ENCODE measurements at regions not wholly inside any gene's neighbourhood (a gene's known extent, or its start where the extent isn't known, plus 50 kb on each side); places are given as distances from the start of the nearest gene placed in this dataset.
"Not testable (repeated sequence)": the region's sequence is repeated elsewhere in the genome, so short reads cannot be mapped to it uniquely, and the experiment has no call there.

DNA sequence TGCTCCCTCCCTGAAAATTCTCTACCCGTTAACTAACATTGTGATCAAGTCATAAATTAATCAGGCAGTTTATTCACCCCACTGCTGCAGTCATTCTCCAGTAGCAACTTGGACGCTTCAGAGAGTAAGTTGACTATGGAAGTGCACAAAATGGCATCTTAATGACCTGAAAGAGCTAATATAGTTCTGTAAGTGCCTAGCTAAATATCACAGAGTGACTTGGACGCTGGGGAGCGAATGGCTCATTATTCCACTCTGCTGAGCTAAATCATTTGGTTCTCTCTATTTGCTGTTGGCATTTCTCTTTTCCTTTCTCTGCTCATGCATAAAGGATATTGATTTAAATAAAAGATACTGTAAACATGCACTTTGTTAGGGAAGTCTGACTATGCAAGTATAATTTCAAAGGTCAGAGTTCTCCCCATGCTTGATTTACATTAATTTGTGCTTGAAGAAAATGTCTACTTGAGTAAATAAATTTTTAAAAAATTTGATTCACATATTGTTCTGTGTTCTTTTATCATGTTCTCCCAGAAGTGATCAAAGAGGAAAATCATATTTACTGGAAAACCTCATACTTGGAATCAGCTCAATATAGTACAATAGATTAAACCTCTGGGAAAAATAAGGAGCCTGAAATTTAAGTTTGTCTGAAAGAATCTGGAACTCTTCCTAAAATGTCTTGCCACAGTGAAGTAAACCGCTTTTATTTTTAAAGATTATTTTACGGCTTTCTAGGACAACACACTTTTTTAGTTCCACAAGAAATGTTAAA, 169.5 kb upstream of the HAPLN1 start:
- Histone ChIP-seq H3K27me3 (ENCODE audit: control insufficient read depth in 3 of 3, insufficient read depth in 3 of 3, low read length in 3 of 3) (no peaks in the 10 kb centered on the region), H3K4me1 (ENCODE audit: control insufficient read depth in 3 of 3, insufficient read depth in 3 of 3, low read length in 3 of 3) (no peaks in the 10 kb centered on the region), H3K4me3 (ENCODE audit: low read length in 3 of 3) (no peak overlapping the region), H3K9me3 (ENCODE audit: control insufficient read depth in 3 of 3, low read length in 3 of 3) (no peaks in the 10 kb centered on the region), H3K9ac (ENCODE audit: low read depth in 1 of 3, low read length in 3 of 3) (no peak overlapping the region), H3K36me3 (ENCODE audit: control insufficient read depth in 3 of 3, insufficient read depth in 3 of 3, low read length in 3 of 3) (no peaks in the 10 kb centered on the region), H3K27ac (ENCODE audit: low read depth, low read length) (no peak overlapping the region)

- Histone ChIP-seq H3K4me3 (ENCODE audit: low read length in 3 of 3) (no peak overlapping the region), H3K4me1 (ENCODE audit: control insufficient read depth in 3 of 3, insufficient read depth in 3 of 3, low read length in 3 of 3) (no peaks in the 10 kb centered on the region), H3K9me3 (ENCODE audit: control insufficient read depth in 3 of 3, low read length in 3 of 3) (no peaks in the 10 kb centered on the region), H3K27ac (ENCODE audit: low read depth, low read length) (no peak overlapping the region), H3K27me3 (ENCODE audit: control insufficient read depth in 3 of 3, insufficient read depth in 3 of 3, low read length in 3 of 3) (no peaks in the 10 kb centered on the region), H3K36me3 (ENCODE audit: control insufficient read depth in 3 of 3, insufficient read depth in 3 of 3, low read length in 3 of 3) (no peaks in the 10 kb centered on the region), H3K9ac (ENCODE audit: low read depth in 1 of 3, low read length in 3 of 3) (no peak overlapping the region)
These were observed 157.5 kb upstream of the HAPLN1 start for GRCh38 chr5:83877911-83878706.

DNA sequence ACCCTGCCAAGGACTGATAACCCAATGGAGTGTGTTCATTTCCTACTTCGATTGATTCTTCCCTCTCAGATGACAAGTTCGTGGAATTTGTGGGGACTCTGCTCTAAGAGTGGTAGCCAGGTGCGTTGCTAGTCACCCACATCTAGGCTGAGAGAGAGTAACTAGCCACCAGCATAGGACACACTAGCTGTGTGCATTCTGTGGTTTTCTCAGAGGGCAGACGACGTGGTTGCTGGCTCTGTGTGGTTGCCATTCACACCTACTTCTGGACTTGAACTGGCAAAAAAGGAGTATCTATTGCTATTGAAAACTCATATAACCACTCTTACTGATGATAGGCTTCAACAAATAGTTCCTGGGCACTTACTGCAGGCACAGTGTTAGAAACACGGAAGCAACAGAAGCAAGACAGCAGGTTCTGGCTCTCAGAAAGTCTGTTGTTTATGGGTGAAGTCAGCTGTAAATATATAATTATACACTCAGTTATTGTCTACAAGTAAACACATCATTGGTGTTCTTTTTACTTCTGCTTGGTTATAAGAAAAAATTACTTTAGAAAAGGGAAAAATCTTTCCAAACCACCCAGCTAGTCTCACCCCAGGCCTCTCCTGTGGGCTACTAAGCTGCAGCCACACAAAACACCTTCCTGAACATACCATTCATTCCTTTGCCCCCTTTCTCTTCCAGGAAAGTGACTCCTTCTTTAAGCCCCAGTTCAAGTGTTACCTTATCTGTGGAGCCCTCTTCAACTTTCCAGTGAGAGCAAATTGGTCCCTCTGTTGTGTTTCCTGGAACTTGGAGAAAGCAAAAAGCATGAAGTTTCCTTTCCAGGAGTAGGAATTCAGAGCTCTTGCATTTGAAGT, 151.1 kb upstream of the HAPLN1 start:
- Histone ChIP-seq H3K4me3 (ENCODE audit: low read length in 3 of 3) (no peak overlapping the region), H3K9me3 (ENCODE audit: control insufficient read depth in 3 of 3, low read length in 3 of 3) (no peaks in the 10 kb centered on the region), H3K27me3 (ENCODE audit: control insufficient read depth in 3 of 3, insufficient read depth in 3 of 3, low read length in 3 of 3) (no peaks in the 10 kb centered on the region), H3K36me3 (ENCODE audit: control insufficient read depth in 3 of 3, insufficient read depth in 3 of 3, low read length in 3 of 3) (no peaks in the 10 kb centered on the region), H3K4me1 (ENCODE audit: control insufficient read depth in 3 of 3, insufficient read depth in 3 of 3, low read length in 3 of 3) (no peaks in the 10 kb centered on the region), H3K27ac (ENCODE audit: low read depth, low read length) (no peak overlapping the region), H3K9ac (ENCODE audit: low read depth in 1 of 3, low read length in 3 of 3) (no peak overlapping the region)

DNA sequence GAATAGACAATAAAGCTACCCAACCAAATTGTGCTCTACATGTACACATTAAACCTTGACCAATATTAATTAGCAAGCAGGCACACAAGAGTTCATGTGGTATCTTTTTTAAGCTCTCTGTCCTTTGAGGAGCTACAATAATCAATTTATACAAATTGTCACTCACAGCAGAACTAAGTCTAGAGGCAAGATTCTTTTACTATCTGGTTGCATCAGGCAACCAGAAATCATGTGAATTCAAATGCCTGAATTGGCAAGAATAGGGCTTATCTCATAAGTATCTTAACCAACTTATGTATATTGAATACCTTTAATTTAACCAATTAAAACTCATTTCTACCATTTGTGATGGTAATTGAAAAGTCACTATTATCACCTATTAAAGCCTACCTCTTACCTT, 145.5 kb upstream of the HAPLN1 start:
- no peak overlapping the region for H3K4me3 ChIP-seq (ENCODE audit: low read length in 3 of 3)

DNA sequence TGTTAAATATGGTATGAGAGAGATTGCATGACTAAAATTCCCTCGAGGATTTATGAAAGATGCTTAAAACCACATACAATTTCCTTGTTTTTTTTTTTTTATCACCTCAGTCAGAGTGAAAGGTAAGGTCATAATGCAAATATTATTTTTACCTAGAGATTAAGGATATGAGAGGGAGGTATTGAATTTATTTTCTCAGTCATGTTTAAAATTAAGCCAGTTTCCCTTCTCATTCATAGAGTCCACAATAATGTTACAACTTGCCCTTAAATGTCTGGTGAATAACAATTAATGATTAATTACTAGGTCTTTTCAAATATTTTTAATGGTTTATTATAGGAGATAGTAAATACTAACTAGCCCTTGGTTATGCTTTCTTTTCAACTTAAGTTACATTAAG, 144.9 kb upstream of the HAPLN1 start:
- Histone ChIP-seq H3K36me3 (ENCODE audit: control insufficient read depth in 3 of 3, insufficient read depth in 3 of 3, low read length in 3 of 3) (no peaks in the 10 kb centered on the region), H3K27ac (ENCODE audit: low read depth, low read length) (no peak overlapping the region), H3K4me3 (ENCODE audit: low read length in 3 of 3) (no peak overlapping the region), H3K9me3 (ENCODE audit: control insufficient read depth in 3 of 3, low read length in 3 of 3) (no peaks in the 10 kb centered on the region), H3K4me1 (ENCODE audit: control insufficient read depth in 3 of 3, insufficient read depth in 3 of 3, low read length in 3 of 3) (no peaks in the 10 kb centered on the region), H3K27me3 (ENCODE audit: control insufficient read depth in 3 of 3, insufficient read depth in 3 of 3, low read length in 3 of 3) (no peaks in the 10 kb centered on the region), H3K9ac (ENCODE audit: low read depth in 1 of 3, low read length in 3 of 3) (no peak overlapping the region)

More for the DNA sequence above, 145.5 kb upstream of the HAPLN1 start:
- H3K9ac ChIP-seq (ENCODE audit: low read depth in 1 of 3, low read length in 3 of 3), result no peak overlapping the region
- H3K4me1 ChIP-seq (ENCODE audit: control insufficient read depth in 3 of 3, insufficient read depth in 3 of 3, low read length in 3 of 3), result no peaks in the 10 kb centered on the region
- H3K27me3 ChIP-seq (ENCODE audit: control insufficient read depth in 3 of 3, insufficient read depth in 3 of 3, low read length in 3 of 3), result no peaks in the 10 kb centered on the region
- H3K27ac ChIP-seq (ENCODE audit: low read depth, low read length), result no peak overlapping the region
- H3K36me3 ChIP-seq (ENCODE audit: control insufficient read depth in 3 of 3, insufficient read depth in 3 of 3, low read length in 3 of 3), result no peaks in the 10 kb centered on the region
- no peaks in the 10 kb centered on the region for H3K9me3 ChIP-seq (ENCODE audit: control insufficient read depth in 3 of 3, low read length in 3 of 3)

GRCh38 chr5:83864652-83865051, 144.0 kb upstream of the HAPLN1 start:
- no peak overlapping the region for H3K4me3 ChIP-seq (ENCODE audit: low read length in 3 of 3)
- no peaks in the 10 kb centered on the region for H3K9me3 ChIP-seq (ENCODE audit: control insufficient read depth in 3 of 3, low read length in 3 of 3)
- H3K4me1 ChIP-seq (ENCODE audit: control insufficient read depth in 3 of 3, insufficient read depth in 3 of 3, low read length in 3 of 3), result no peaks in the 10 kb centered on the region
- no peak overlapping the region for H3K9ac ChIP-seq (ENCODE audit: low read depth in 1 of 3, low read length in 3 of 3)
- H3K36me3 ChIP-seq (ENCODE audit: control insufficient read depth in 3 of 3, insufficient read depth in 3 of 3, low read length in 3 of 3), result no peaks in the 10 kb centered on the region
- H3K27me3 ChIP-seq (ENCODE audit: control insufficient read depth in 3 of 3, insufficient read depth in 3 of 3, low read length in 3 of 3), result no peaks in the 10 kb centered on the region
- H3K27ac ChIP-seq (ENCODE audit: low read depth, low read length), result no peak overlapping the region

GRCh38 chr5:83857341-83857740, 136.7 kb upstream of the HAPLN1 start:
- Histone ChIP-seq H3K9ac (ENCODE audit: low read depth in 1 of 3, low read length in 3 of 3) (no peak overlapping the region), H3K27me3 (ENCODE audit: control insufficient read depth in 3 of 3, insufficient read depth in 3 of 3, low read length in 3 of 3) (no peaks in the 10 kb centered on the region), H3K9me3 (ENCODE audit: control insufficient read depth in 3 of 3, low read length in 3 of 3) (no peaks in the 10 kb centered on the region), H3K4me1 (ENCODE audit: control insufficient read depth in 3 of 3, insufficient read depth in 3 of 3, low read length in 3 of 3) (peaks cover 0 to 5% (median 0%) of the 10 kb centered on the region in 3 donors), H3K36me3 (ENCODE audit: control insufficient read depth in 3 of 3, insufficient read depth in 3 of 3, low read length in 3 of 3) (no peaks in the 10 kb centered on the region), H3K27ac (ENCODE audit: low read depth, low read length) (no peak overlapping the region), H3K4me3 (ENCODE audit: low read length in 3 of 3) (no peak overlapping the region)

- no peaks in the 10 kb centered on the region for H3K27me3 ChIP-seq (ENCODE audit: control insufficient read depth in 3 of 3, insufficient read depth in 3 of 3, low read length in 3 of 3)
- no peaks in the 10 kb centered on the region for H3K9me3 ChIP-seq (ENCODE audit: control insufficient read depth in 3 of 3, low read length in 3 of 3)
- no peaks in the 10 kb centered on the region for H3K36me3 ChIP-seq (ENCODE audit: control insufficient read depth in 3 of 3, insufficient read depth in 3 of 3, low read length in 3 of 3)
- no peak overlapping the region for H3K27ac ChIP-seq (ENCODE audit: low read depth, low read length)
- no peak overlapping the region for H3K4me3 ChIP-seq (ENCODE audit: low read length in 3 of 3)
- no peak overlapping the region for H3K9ac ChIP-seq (ENCODE audit: low read depth in 1 of 3, low read length in 3 of 3)
- H3K4me1 ChIP-seq (ENCODE audit: control insufficient read depth in 3 of 3, insufficient read depth in 3 of 3, low read length in 3 of 3), result peaks cover 0 to 5% (median 0%) of the 10 kb centered on the region in 3 donors
These were observed 136.2 kb upstream of the HAPLN1 start for GRCh38 chr5:83856881-83857280.

GRCh38 chr5:83850412-83850811, 129.8 kb upstream of the HAPLN1 start:
- H3K9ac ChIP-seq (ENCODE audit: low read depth in 1 of 3, low read length in 3 of 3); H3K9me3 ChIP-seq (ENCODE audit: control insufficient read depth in 3 of 3, low read length in 3 of 3); H3K4me1 ChIP-seq (ENCODE audit: control insufficient read depth in 3 of 3, insufficient read depth in 3 of 3, low read length in 3 of 3); H3K36me3 ChIP-seq (ENCODE audit: control insufficient read depth in 3 of 3, insufficient read depth in 3 of 3, low read length in 3 of 3); H3K27ac ChIP-seq (ENCODE audit: low read depth, low read length); H3K27me3 ChIP-seq (ENCODE audit: control insufficient read depth in 3 of 3, insufficient read depth in 3 of 3, low read length in 3 of 3); H3K4me3 ChIP-seq (ENCODE audit: low read length in 3 of 3): not testable (repeated sequence)

All from skeletal muscle tissue (tissue), 3 donors.